NCI-H2196 treated with DMSO at 0.1 percent for 48 hours (cell line): ENCODE measurements at regions not wholly inside any gene's neighbourhood (a gene's known extent, or its start where the extent isn't known, plus 50 kb on each side); places are given as distances from the start of the nearest gene placed in this dataset.

Experiments
- DNase-seq: peaks from one replicate; lab custom pipeline; 2025; ENCODE audit not compliant: unreplicated experiment; lab: John Stamatoyannopoulos, UW

GRCh38 chr9:26086396-26086795, 408.2 kb upstream of the TUSC1 start:
- DNase-seq = no peak

GRCh38 chr9:26081847-26082246, 403.6 kb upstream of the TUSC1 start:
- no peak for DNase-seq

- no peak for DNase-seq
Observed at GRCh38 chr9:26078706-26079105, 400.5 kb upstream of the TUSC1 start.

- DNase-seq = no peak
Observed at GRCh38 chr9:26077860-26078259, 399.6 kb upstream of the TUSC1 start.

- no peak for DNase-seq
Observed at GRCh38 chr9:26067608-26068007, 389.4 kb upstream of the TUSC1 start.

GRCh38 chr9:26066237-26066636, 388.0 kb upstream of the TUSC1 start:
- no peak for DNase-seq

- DNase-seq = no peak
Observed at GRCh38 chr9:26061948-26062575, 383.8 kb upstream of the TUSC1 start.

GRCh38 chr9:26058111-26058895, 380.1 kb upstream of the TUSC1 start:
- no peak for DNase-seq

- DNase-seq = no peak
Observed at GRCh38 chr9:26057050-26057449, 378.8 kb upstream of the TUSC1 start.

- DNase-seq = no peak
Observed at GRCh38 chr9:26054600-26055520, 376.6 kb upstream of the TUSC1 start.

GRCh38 chr9:26053954-26054353, 375.7 kb upstream of the TUSC1 start:
- DNase-seq = no peak

- no peak for DNase-seq
Observed at GRCh38 chr9:26043431-26043830, 365.2 kb upstream of the TUSC1 start.

GRCh38 chr9:26034786-26035185, 356.5 kb upstream of the TUSC1 start:
- no peak for DNase-seq

GRCh38 chr9:26033336-26033735, 355.1 kb upstream of the TUSC1 start:
- no peak for DNase-seq

GRCh38 chr9:26026423-26027100, 348.3 kb upstream of the TUSC1 start:
- DNase-seq = no peak

- no peak for DNase-seq
Observed at GRCh38 chr9:26013199-26013598, 335.0 kb upstream of the TUSC1 start.

- no peak for DNase-seq
Observed at GRCh38 chr9:26012797-26013196, 334.6 kb upstream of the TUSC1 start.

- no peak for DNase-seq
Observed at GRCh38 chr9:25994605-25995004, 316.4 kb upstream of the TUSC1 start.

- DNase-seq = no peak
Observed at GRCh38 chr9:25990376-25990775, 312.1 kb upstream of the TUSC1 start.

- DNase-seq = no peak
Observed at GRCh38 chr9:25975667-25976066, 297.4 kb upstream of the TUSC1 start.

GRCh38 chr9:25964239-25964638, 286.0 kb upstream of the TUSC1 start:
- no peak for DNase-seq
